BJ (cell line): ENCODE measurements at regions not wholly inside any gene's neighbourhood (a gene's known extent, or its start where the extent isn't known, plus 50 kb on each side); places are given as distances from the start of the nearest gene placed in this dataset.

ENCODE experiments used
- CTCF ChIA-PET: fragments of 350-600 bp; formaldehyde crosslinking; extraction: SDS; loops from one replicate; lab custom pipeline; 2021; ENCODE audit warnings: antibody characterized with exemption, inconsistent platforms; lab: Yijun Ruan, JAX
- POLR2A ChIA-PET: fragments of 300-600 bp; sonication (Branson Sonifier 250); formaldehyde crosslinking; extraction: SDS; loops from one replicate; lab custom pipeline; 2021; ENCODE audit warnings: antibody characterized with exemption; lab: Charles Lee
- DNase-seq: peaks from one replicate; pipeline ENCODE4 v3.0.0-alpha.2; 2011; ENCODE audit warnings: low read depth
- H3K27me3 ChIP-seq: 2 replicates; pipeline ENCODE4 v1.6.0; 2011; ENCODE audit warnings: low read length; ENCODE audit not compliant: control insufficient read depth, insufficient read depth
- H3K36me3 ChIP-seq: 2 replicates; pipeline ENCODE4 v1.5.1; 2011; ENCODE audit warnings: low read length; ENCODE audit not compliant: control insufficient read depth, insufficient read depth
- H3K4me3 ChIP-seq: 2 replicates; pipeline ENCODE4 v1.5.1; 2011; ENCODE audit warnings: low read depth, mild to moderate bottlenecking, control low read depth, low read length
- CTCF ChIP-seq: IDR thresholded peaks from 2 replicates; pipeline ENCODE4 v1.5.1; 2011; ENCODE audit warnings: low read depth, mild to moderate bottlenecking, control low read depth, inconsistent platforms, low read length, moderate library complexity; ENCODE audit not compliant: insufficient read depth

- ChIA-PET POLR2A (interaction anchor here (0.5 kb wide), 1 partner anchor 271 kb away, joined by 3 read pairs; no protein-coding TSS in a partner anchor), CTCF (no interaction called here)
- no peaks in the 10 kb centered on the region for H3K36me3 ChIP-seq
- H3K27me3 ChIP-seq: no peaks in the 10 kb centered on the region
- peak; percentile 4 for DNase-seq
- no peak for TF ChIP-seq CTCF
- H3K4me3 ChIP-seq: no peak overlapping the region
Observed at GRCh38 chr14:48936362-48936761, 649.8 kb downstream of the RPS29 start.

DNA sequence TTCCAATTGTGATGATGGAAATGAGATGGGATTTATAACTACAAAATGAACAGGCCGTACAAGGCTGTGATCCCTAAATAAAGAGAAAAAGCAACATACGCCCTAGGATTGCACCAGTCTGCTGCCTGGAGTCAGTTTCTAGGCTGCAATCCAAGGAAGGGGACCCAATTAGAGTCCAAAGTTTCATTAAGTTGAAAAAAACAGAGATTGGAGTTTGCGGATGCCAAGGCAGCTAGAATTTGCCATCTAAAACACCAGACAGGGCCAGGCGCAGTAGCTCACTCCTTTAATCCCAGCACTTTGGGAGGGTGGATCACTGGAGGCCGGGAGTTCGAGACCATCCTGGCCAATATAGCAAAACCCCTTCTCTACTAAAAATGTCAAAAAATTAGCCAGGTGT, 661.0 kb downstream of the RPS29 start:
- Histone ChIP-seq H3K27me3 (no peaks in the 10 kb centered on the region), H3K4me3 (no peak overlapping the region), H3K36me3 (no peaks in the 10 kb centered on the region)
- TF ChIP-seq CTCF: no peak
- ChIA-PET CTCF (no interaction called here), POLR2A (no interaction called here)
- DNase-seq: no peak

DNA sequence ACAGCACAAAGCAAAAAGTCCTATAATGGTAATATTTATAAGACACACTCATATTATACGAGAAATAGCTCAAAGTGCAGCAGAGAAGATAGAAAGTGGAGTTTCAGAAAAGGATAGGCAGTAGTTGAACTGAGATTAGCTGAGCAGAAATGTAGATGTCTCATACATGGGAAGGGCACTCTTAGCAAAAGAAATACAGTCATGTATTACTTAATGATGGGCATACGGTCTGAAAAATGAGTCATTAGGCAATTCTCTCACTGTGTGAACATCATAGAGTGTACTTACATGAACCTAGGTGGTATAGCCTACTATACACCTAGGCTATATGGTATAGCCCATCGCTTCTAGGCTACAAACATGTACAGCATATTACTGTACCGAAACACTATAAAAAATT, 671.3 kb downstream of the RPS29 start:
- no peak for TF ChIP-seq CTCF
- ChIA-PET POLR2A (no interaction called here), CTCF (no interaction called here)
- DNase-seq: no peak
- H3K4me3 ChIP-seq: no peak overlapping the region
- no peaks in the 10 kb centered on the region for H3K27me3 ChIP-seq
- no peaks in the 10 kb centered on the region for H3K36me3 ChIP-seq

DNA sequence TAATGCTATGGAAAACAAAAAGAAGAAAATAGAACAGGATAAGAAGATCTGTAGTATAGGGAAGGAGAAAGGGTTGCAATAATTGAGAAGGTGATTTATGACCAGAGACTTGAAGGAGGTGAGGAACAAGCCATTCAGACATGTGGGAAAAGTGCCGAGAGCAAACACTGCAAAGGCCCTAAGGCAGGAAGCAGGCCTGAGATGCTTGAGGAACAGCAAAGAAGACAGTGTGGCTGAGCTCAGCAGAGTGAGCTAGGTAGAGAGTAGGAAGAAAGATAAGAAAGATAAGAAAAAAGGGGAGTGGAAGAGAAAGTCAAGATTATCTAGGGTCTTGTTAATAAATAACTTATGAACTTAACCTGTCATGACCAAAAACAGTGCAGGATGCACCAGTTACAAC, 671.8 kb downstream of the RPS29 start:
- Histone ChIP-seq H3K36me3 (no peaks in the 10 kb centered on the region), H3K4me3 (no peak overlapping the region), H3K27me3 (no peaks in the 10 kb centered on the region)
- no peak for DNase-seq
- ChIA-PET CTCF (interaction anchor here (0.7 kb wide), 1 partner anchor 9 kb away, joined by 3 read pairs; no protein-coding TSS in a partner anchor), POLR2A (no interaction called here)
- no peak for TF ChIP-seq CTCF

GRCh38 chr14:48900565-48900964, 685.6 kb downstream of the RPS29 start:
- no peak overlapping the region for H3K4me3 ChIP-seq

More at GRCh38 chr14:48900565-48900964, 685.6 kb downstream of the RPS29 start:
- ChIA-PET CTCF (no interaction called here), POLR2A (no interaction called here)
- no peak for DNase-seq
- no peaks in the 10 kb centered on the region for H3K36me3 ChIP-seq
- TF ChIP-seq CTCF: no peak
- H3K27me3 ChIP-seq: no peaks in the 10 kb centered on the region
